Stimulated activated naive CD4-positive, alpha-beta T cell treated with Interleukin-2 at 50 U/mL for 16 hours (primary cell): ENCODE measurements at regions not wholly inside any gene's neighbourhood (a gene's known extent, or its start where the extent isn't known, plus 50 kb on each side); places are given as distances from the start of the nearest gene placed in this dataset.

ENCODE experiments used
- DNase-seq: peaks from one replicate; lab custom pipeline; 2025; lab: John Stamatoyannopoulos, UW

- DNase-seq = no peak
These were observed 118.1 kb upstream of the MAFB start for GRCh38 chr20:40806929-40807820.

GRCh38 chr20:40807821-40808170 is 118.8 kb upstream of the MAFB start:
- no peak for DNase-seq

DNA sequence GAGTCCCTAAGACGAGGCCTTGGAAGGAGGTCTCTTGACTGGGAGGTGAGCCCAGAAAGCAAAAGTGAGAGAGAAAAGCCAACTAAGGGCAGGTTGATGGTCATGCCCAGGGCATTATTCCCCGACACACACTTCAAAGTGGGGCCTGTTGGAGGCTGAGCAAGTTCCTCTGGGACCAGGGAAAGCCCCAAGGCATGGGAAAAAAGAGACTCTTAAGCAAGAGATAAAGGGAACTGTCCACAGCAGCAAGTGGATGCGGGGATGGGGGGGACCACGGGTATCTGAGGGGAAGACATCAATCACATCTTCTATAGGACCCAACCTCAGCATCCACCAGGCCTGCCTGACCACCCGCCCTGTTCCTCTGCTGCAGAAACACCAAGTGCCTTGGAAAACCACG is 119.9 kb upstream of the MAFB start:
- no peak for DNase-seq

- no peak for DNase-seq
These were observed 120.3 kb upstream of the MAFB start for GRCh38 chr20:40809361-40809760.

DNA sequence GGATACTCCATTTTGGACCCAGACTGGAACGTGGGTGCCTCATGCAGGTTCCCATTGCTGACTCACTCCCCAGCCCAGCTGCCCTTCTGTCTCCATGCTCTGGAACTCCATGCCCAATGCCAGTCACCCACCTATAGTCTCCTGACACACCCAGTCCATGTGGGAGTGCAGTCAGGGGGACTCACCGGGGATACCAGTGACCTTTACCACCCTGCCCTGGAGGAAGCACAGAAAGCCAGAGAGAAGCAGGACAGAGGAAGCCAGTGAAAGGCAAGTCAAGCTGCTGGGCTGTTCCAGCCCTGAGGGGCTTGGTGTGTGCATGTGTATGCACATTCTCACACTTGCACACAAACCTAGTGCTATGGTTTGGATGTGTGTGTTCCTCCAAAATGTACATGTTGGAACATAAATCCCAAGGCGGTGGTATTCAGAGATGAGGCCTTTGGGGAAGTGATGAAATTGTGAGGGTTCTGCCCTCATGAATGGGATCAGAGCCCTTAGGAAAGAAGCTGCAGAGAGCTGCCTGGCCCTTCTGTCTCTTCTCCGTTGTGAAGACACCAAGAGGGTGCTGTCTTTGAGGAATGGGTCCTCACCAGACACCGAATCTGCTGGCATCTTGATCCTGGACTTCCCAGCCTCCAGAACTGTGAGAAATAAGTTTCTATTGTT is 121.4 kb upstream of the MAFB start:
- DNase-seq = no peak

DNA sequence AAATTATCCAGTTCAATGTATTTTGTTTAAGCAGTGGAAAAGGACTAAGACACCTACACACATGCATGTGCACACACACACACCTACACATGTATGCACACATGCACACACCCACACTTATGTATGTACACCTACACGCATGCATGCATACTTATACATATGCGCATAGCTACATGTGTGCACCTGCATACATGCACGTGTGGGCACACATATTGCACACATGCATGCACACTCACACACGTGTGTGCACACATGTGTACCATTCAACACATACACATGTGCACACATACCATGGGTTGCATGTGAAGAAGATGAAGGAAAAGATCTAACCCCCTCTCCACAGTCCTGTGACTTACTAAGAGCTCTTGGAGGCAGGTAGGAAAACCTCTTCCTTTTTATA is 122.0 kb upstream of the MAFB start:
- DNase-seq = no peak

DNA sequence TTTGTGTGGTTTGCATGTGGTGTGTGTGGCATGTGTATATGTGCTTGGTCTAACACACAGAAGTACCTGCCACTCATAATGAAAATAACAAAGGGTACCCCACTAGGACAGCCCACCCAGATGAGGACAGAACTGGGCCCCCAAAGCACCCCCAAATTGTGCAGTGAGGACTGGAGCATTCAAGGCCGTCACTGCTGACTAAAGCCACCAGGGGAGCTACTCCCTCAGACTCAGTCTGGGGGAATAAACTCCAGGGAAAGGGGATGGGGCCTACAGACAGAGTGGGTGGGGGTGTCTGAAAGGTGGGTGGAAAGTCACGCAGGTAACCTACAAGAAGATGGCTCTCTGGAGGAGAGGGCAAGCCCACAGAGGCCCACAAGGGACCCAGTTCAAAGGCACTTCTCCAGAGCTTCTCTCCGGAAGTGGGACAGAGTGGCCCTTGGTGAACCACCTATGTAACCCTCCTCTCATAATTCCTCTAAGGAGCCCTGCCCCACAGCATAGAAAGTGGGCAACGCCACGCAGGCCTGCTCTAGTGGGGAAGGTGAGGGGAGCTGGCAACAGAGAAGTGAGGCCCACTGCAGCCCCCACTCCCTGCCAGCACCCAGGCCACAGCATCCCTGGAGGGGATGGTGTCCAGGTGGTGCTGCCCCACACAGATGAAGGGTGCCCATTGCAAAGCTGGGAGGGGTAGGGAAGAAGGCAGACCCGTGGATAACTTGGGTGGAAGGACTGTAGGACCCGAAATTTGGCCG is 122.8 kb upstream of the MAFB start:
- no peak for DNase-seq

DNA sequence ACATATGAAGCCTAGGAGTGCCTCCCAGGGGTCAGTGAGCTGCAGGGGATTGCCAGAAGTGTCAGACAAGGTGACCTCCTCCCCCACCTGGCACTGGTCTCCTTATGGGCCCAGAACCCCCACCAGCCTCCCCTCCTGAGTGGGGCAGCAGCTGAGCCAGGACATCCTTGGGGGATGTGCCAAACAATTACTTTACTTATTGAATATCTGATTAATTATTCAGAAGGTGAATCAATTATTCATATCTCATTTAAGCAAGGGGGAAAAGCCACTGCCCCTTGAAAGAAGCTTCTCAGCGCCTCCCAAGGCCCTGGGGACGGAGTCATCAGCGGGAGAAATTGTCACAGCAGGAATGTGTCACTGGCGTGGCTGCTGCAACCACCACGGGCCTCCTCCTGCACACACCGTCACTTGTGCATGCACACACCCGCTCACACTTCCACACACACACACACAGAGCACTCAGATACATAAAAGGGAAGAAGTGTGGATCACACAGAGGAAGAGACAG is 123.4 kb upstream of the MAFB start:
- DNase-seq = no peak

- no peak for DNase-seq
These were observed 124.0 kb upstream of the MAFB start for GRCh38 chr20:40813029-40813431.

GRCh38 chr20:40813708-40814630 is 124.9 kb upstream of the MAFB start:
- DNase-seq = no peak

GRCh38 chr20:40814631-40814960 is 125.6 kb upstream of the MAFB start:
- DNase-seq = no peak

DNA sequence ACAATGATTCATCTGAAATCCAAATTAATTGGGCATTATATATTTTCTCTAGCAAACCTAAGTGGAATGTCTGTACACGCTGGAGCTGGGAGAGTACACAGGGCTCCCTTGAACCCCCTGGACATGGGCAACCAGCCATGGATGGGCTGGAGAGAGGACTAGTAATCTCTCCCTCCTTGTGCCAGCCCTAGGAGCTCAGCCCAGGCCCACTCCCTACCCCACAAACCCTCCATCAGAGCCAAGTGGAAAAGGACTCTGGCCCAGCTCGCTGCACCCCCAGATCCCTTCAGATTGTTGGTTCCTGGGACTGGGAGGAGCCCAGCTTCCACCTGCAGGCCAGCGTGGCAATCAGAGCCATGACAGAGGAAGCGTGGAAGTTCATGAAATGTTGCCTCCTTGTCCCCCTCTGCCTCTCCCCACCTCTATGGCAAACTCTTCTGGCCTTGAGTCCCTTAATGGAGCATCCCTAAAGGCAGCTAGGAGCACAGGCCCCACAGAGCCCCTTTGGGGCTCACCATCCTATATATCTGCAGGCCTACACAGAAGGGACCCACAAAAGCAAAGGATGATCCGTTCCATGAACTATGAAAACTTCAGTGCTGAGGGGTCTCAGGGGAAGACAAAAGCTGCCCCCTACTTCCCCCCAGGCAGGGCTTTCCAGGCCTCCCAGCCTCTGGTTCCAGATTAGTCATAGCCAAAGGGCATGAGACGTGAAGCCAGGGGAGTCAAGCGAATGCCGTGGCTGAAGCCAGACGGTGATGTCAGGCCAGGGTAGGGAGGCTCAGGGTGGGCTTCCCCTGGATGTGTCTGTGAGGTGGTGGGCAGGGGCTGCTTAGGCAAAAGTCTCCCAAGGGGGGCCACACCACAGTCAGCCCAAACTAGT is 126.4 kb upstream of the MAFB start:
- no peak for DNase-seq

- DNase-seq = no peak
These were observed 127.0 kb upstream of the MAFB start for GRCh38 chr20:40816039-40816352.

GRCh38 chr20:40821429-40821828 is 132.4 kb upstream of the MAFB start:
- no peak for DNase-seq

GRCh38 chr20:40826699-40827098 is 137.7 kb upstream of the MAFB start:
- DNase-seq = no peak

DNA sequence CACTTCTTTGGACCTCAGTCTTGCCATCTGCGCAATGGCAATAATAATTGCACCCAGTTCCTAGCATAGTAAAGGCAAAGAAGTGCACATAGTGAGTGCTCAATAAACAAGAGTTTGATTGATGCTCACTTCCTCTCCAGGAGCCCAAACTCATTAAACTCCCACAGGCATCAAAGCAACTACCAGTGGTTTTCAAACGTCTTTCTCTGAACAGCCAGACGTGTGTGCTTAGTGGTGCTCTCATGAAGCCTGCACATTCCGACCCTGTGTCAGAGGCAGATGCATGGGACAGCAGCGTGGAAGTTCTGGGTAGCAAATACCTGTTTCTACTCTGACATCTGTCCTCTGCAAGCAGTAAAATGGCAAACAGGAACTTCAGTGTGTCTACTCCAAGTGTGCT is 146.3 kb upstream of the MAFB start:
- DNase-seq = no peak

- DNase-seq = no peak
These were observed 149.5 kb upstream of the MAFB start for GRCh38 chr20:40838509-40838908.

DNA sequence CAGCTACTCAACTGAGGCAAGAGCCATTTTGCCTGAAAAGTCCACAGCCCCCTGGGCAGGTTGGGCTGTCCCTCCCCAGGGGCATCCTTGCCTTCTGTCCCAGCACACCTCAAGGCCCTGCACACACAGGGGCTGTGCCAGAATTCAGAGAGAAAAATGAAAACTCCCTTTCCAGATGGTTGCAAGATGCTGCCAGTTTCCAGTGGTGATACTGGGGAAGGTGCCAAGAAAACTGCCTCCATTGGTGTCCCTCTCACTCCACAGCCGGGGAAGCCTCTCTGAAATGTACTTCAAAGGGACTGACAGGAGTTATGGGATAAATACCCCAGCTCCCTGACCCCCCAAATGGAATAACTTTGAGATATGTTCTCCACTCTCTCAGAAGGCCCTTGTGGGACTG is 154.2 kb upstream of the MAFB start:
- DNase-seq = no peak

GRCh38 chr20:40844332-40844731 is 155.3 kb upstream of the MAFB start:
- no peak for DNase-seq

GRCh38 chr20:40848096-40848495 is 159.1 kb upstream of the MAFB start:
- no peak for DNase-seq

GRCh38 chr20:40848526-40848925 is 159.5 kb upstream of the MAFB start:
- DNase-seq = no peak
